T-cell (primary cell): ENCODE measurements at regions not wholly inside any gene's neighbourhood (a gene's known extent, or its start where the extent isn't known, plus 50 kb on each side); places are given as distances from the start of the nearest gene placed in this dataset.

Source experiments
- ATAC-seq, 4 experiments: fragments of 200-7000 bp in 3 of 4; fragments of 150-1000 bp in 1 of 4; cut with Tn5 transposase; replicated peaks in 1 of 4; 1 replicate in 3 of 4; 2 replicates in 1 of 4; pipeline ENCODE4 v1.10.0; 2021; ENCODE audit warnings: moderate library complexity in 3 of 4, mild to moderate bottlenecking in 2 of 4, moderate number of reproducible peaks in 1 of 4
- CTCF ChIA-PET, 2 donors: fragments of 300-600 bp; sonication (Branson Sonifier 250); formaldehyde crosslinking; loops; one replicate each; lab custom pipeline; 2022; ENCODE audit warnings: antibody characterized with exemption in 2 of 2; lab: Charles Lee
- POLR2A ChIA-PET, 2 donors: fragments of 300-600 bp; sonication (Branson Sonifier 250); formaldehyde crosslinking; loops; one replicate each; lab custom pipeline; 2022; ENCODE audit warnings: antibody characterized with exemption in 2 of 2; lab: Charles Lee
- DNase-seq, 35 experiments: peaks; one replicate each; pipeline versions ENCODE4 v3.0.0 to v3.0.0-alpha.2; 2013 to 2023
- H3K27ac ChIP-seq: one replicate; pipeline ENCODE4 v1.5.1; 2013; ENCODE audit warnings: low read length
- H3K27me3 ChIP-seq, 2 experiments: replicated peaks in 1 of 2; 1 replicate in 1 of 2; 2 replicates in 1 of 2; pipeline versions ENCODE4 v1.6.1 to v1.7.0; 2013; ENCODE audit warnings: low read length in 1 of 2, mixed read lengths in 1 of 2; ENCODE audit not compliant: control insufficient read depth in 2 of 2, insufficient read depth in 2 of 2; ENCODE audit errors: extremely low read depth in 1 of 2
- H3K36me3 ChIP-seq, 2 donors: 1 replicate in 1 of 2; 2 replicates in 1 of 2; pipeline versions ENCODE4 v1.6.1 to v1.7.0; 2013; ENCODE audit warnings: low read length in 1 of 2; ENCODE audit not compliant: control insufficient read depth in 2 of 2, insufficient read depth in 1 of 2; ENCODE audit errors: extremely low read depth in 1 of 2
- H3K4me1 ChIP-seq, 2 experiments: 1 replicate in 1 of 2; 2 replicates in 1 of 2; pipeline versions ENCODE4 v1.6.1 to v1.7.0; 2013; ENCODE audit warnings: low read length in 2 of 2, mixed read lengths in 1 of 2; ENCODE audit not compliant: insufficient read depth in 2 of 2, control insufficient read depth in 1 of 2; ENCODE audit errors: extremely low read depth in 1 of 2
- H3K4me3 ChIP-seq, 2 donors: 1 replicate in 1 of 2; 2 replicates in 1 of 2; pipeline versions ENCODE4 v1.5.1 to v1.7.0; 2013; ENCODE audit warnings: mild to moderate bottlenecking in 2 of 2, low read length in 1 of 2, moderate library complexity in 1 of 2; ENCODE audit not compliant: control insufficient read depth in 1 of 2; ENCODE audit errors: extremely low read depth in 1 of 2
- H3K9me3 ChIP-seq: 2 replicates; pipeline ENCODE4 v1.7.0; 2013
- H3K27ac Mint-ChIP-seq, 2 donors: one replicate each; pipeline ENCODE4 v1.8.0; 2020 to 2021; ENCODE audit warnings: mild to moderate bottlenecking in 2 of 2, mixed read lengths in 2 of 2
- H3K27me3 Mint-ChIP-seq, 2 donors: one replicate each; pipeline ENCODE4 v1.8.0; 2021 to 2022; ENCODE audit warnings: mixed read lengths in 2 of 2
- H3K36me3 Mint-ChIP-seq: one replicate; pipeline ENCODE4 v1.8.0; 2021; ENCODE audit warnings: mixed read lengths
- H3K4me1 Mint-ChIP-seq, 3 donors: one replicate each; pipeline ENCODE4 v1.8.0; 2020 to 2022; ENCODE audit warnings: mixed read lengths in 3 of 3, mild to moderate bottlenecking in 1 of 3
- H3K4me3 Mint-ChIP-seq, 3 donors: one replicate each; pipeline ENCODE4 v1.8.0; 2020 to 2022; ENCODE audit warnings: mild to moderate bottlenecking in 3 of 3, mixed read lengths in 3 of 3, moderate library complexity in 3 of 3
- H3K9me3 Mint-ChIP-seq, 3 donors: one replicate each; pipeline ENCODE4 v1.8.0; 2020 to 2022; ENCODE audit warnings: mixed read lengths in 3 of 3
- WGBS: methylation state at CpG from one replicate; pipeline ENCODE4 v1.1.5; 2013; ENCODE audit warnings: missing lambda C conversion rate; ENCODE audit not compliant: insufficient coverage; 5-methylcytosine and 5-hydroxymethylcytosine counted together

DNA sequence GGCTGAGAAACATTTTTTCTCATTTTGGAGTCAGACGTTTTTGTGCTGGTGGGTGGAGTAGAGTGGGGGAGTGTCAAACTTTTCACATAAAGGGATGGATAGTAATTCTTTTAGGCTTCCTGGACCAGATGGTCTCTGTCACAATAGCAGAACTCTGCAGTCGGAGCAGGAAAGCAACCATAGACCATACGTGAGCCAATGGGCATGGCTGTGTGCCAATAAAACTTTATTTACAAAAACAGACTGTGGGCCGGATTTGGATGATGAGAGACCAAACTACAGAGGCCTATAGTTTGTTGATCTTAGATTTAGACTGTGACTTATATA is 70.8 kb upstream of the SLC22A23 start:
- Histone ChIP-seq H3K27ac (no peak overlapping the region), H3K4me3 (no peak overlapping the region), H3K36me3 (no peaks in the 10 kb centered on the region), H3K9me3 (no peaks in the 10 kb centered on the region), H3K27me3 (peaks cover 0 to 24% of the 10 kb centered on the region in 2 experiments), H3K4me1 (no peaks in the 10 kb centered on the region)
- DNase-seq, result no peak
- 80% methylated on average over 2 of the region's 4 CpGs for WGBS
- Mint-ChIP-seq H3K36me3 (no peaks in the 10 kb centered on the region), H3K9me3 (no peaks in the 10 kb centered on the region), H3K27ac (no peak overlapping the region), H3K4me3 (no peak overlapping the region), H3K27me3 (peaks cover 5 to 15% of the 10 kb centered on the region in 2 donors), H3K4me1 (no peaks in the 10 kb centered on the region)
- ChIA-PET CTCF (no interaction called here), POLR2A (no interaction called here)
- ATAC-seq, result no peak

DNA sequence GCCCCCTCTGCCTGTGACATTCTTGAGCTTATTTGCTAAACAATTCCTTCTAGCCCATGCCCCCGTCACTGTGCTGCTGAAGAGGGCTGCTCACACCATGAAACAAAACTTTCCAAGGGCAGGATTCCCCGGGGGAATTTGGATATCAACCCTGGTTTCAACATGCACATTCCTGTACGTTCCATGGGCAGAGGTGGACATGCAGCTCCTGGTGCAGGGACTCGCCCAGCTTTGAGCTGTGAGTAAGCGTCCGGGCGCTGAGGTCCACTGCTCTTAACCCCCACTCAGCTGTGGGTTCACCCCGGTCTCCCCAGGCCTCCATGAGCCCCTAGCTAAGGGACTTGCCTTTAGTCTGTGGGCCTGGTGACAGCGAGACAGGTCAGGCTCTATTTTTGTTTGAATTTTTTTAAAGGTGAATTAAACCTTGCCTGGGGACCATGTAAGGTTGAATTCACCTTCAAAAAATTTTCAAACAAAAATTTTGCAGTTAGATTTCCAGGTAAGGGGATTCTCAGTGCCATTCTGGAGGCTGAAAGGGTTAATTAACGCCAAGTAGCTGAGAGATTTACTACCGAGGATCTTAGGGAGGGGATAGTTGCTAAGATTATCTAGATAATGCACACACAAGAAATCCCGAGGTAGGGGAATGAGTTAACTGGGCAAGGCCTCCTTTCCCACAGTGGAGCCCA is 70.3 kb upstream of the SLC22A23 start:
- no peak for ATAC-seq
- H3K9me3 Mint-ChIP-seq, result no peaks in the 10 kb centered on the region
- no peak overlapping the region for H3K27ac ChIP-seq
- DNase-seq, result no peak
- H3K27me3 ChIP-seq, result peaks cover 0 to 25% of the 10 kb centered on the region in 2 experiments
- peaks cover 4 to 15% of the 10 kb centered on the region in 2 donors for H3K27me3 Mint-ChIP-seq
- no peaks in the 10 kb centered on the region for H3K36me3 ChIP-seq
- no peaks in the 10 kb centered on the region for H3K4me1 Mint-ChIP-seq
- POLR2A ChIA-PET, result no interaction called here
- 68% methylated on average over 3 of the region's 12 CpGs for WGBS
- H3K9me3 ChIP-seq, result no peaks in the 10 kb centered on the region
- H3K36me3 Mint-ChIP-seq, result no peaks in the 10 kb centered on the region
- no peaks in the 10 kb centered on the region for H3K4me1 ChIP-seq
- H3K4me3 Mint-ChIP-seq, result no peak overlapping the region
- no peak overlapping the region for H3K27ac Mint-ChIP-seq
- no peak overlapping the region for H3K4me3 ChIP-seq
- CTCF ChIA-PET, result interaction anchor here in 1 of 2 donors (0.6 kb wide), 1 partner anchor 1706 kb away, joined by 3 read pairs; no protein-coding TSS in a partner anchor

DNA sequence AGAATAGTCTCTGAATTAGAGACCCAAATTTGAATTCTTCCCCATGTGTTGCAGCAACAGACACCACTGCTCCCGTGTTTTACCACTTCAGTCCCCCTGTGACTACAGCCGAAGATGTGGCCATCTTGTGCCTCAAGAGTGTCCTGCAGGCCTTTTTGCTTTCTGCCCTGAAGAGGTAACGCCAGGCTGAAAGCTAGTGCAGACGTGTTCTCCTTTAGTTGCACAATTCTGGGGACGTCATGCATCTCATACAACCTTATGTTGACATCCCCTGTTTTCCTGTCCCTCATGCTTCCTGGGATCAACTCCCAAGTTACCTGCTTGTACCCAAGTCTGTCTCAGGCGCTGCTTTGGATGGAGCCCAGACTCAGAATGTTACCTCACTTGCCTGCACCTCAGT is 69.1 kb upstream of the SLC22A23 start:
- Mint-ChIP-seq H3K27ac (no peak overlapping the region), H3K4me1 (no peaks in the 10 kb centered on the region), H3K36me3 (no peaks in the 10 kb centered on the region), H3K4me3 (no peak overlapping the region), H3K9me3 (no peaks in the 10 kb centered on the region), H3K27me3 (peaks cover 10 to 17% of the 10 kb centered on the region in 2 donors)
- POLR2A ChIA-PET, result interaction anchor here in 1 of 2 donors (0.5 kb wide), 1 partner anchor 53 kb away, joined by 3 read pairs; no protein-coding TSS in a partner anchor
- no peaks in the 10 kb centered on the region for H3K9me3 ChIP-seq
- no peak overlapping the region for H3K4me3 ChIP-seq
- no peak for DNase-seq
- H3K36me3 ChIP-seq, result no peaks in the 10 kb centered on the region
- no peaks in the 10 kb centered on the region for H3K4me1 ChIP-seq
- WGBS, result 79% methylated on average over 5 of the region's 6 CpGs
- peaks cover 0 to 28% of the 10 kb centered on the region in 2 experiments for H3K27me3 ChIP-seq
- no peak for ATAC-seq
- CTCF ChIA-PET, result no interaction called here
- no peak overlapping the region for H3K27ac ChIP-seq

DNA sequence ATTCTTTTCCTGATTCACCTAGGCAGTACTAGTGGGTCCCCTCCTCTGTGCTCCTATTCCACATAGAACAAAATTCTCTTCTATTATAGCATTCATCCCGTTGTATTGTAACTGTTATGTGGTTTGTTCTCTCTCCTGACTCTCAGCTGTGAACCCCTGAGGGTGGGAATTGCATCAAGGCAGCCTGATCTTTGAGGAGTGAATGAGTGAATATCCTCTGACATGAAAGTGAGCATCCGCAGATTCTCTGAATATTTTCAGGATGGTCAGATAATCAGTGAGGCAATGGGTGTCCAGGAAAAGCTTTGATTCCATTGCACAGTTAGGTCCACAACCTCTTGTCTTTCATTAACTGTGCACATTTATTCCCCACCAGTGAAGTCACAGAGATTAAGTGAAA is 67.6 kb upstream of the SLC22A23 start:
- Histone ChIP-seq H3K4me3 (no peak overlapping the region), H3K27ac (no peak overlapping the region), H3K9me3 (no peaks in the 10 kb centered on the region), H3K36me3 (no peaks in the 10 kb centered on the region), H3K27me3 (peaks cover 0 to 35% of the 10 kb centered on the region in 2 experiments), H3K4me1 (no peaks in the 10 kb centered on the region)
- Mint-ChIP-seq H3K36me3 (no peaks in the 10 kb centered on the region), H3K27ac (no peak overlapping the region), H3K9me3 (no peaks in the 10 kb centered on the region), H3K4me3 (no peak overlapping the region), H3K4me1 (no peaks in the 10 kb centered on the region), H3K27me3 (peaks cover 16 to 23% of the 10 kb centered on the region in 2 donors)
- POLR2A ChIA-PET, result no interaction called here
- CTCF ChIA-PET, result no interaction called here
- no peak for DNase-seq
- WGBS, result no CpG with 5 or more reads among the region's 2 CpGs
- ATAC-seq, result no peak

DNA sequence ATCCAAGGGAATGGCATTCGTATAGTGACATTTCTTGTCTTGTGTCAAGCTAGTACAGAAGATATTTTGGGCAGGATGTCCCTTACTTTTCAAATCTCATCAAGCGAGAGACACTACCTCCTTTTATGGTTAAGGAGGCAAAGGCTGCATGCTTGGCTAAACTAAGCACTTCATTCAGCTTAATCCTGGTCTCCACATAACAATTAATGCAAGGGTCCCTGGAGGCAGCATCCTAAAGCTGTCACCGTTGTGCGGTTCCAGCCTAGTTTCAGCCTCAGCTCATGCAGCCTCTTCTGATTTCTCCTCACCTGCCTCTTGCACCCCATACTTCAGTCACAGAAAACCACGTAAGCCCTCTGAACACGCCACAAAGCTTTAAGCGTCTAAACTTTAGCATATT is 67.1 kb upstream of the SLC22A23 start:
- Histone ChIP-seq H3K4me3 (no peak overlapping the region), H3K36me3 (no peaks in the 10 kb centered on the region), H3K27ac (no peak overlapping the region), H3K9me3 (no peaks in the 10 kb centered on the region), H3K4me1 (no peaks in the 10 kb centered on the region), H3K27me3 (peaks cover 0 to 35% of the 10 kb centered on the region in 2 experiments)
- ATAC-seq (no peak), DNase-seq (no peak)
- no peaks in the 10 kb centered on the region for H3K4me1 Mint-ChIP-seq
- ChIA-PET CTCF (no interaction called here), POLR2A (no interaction called here)
- 78% methylated on average over 6 of the region's 7 CpGs for WGBS
- H3K27me3 Mint-ChIP-seq, result peaks cover 16 to 18% of the 10 kb centered on the region in 2 donors
- no peak overlapping the region for H3K27ac Mint-ChIP-seq
- no peaks in the 10 kb centered on the region for H3K9me3 Mint-ChIP-seq
- no peaks in the 10 kb centered on the region for H3K36me3 Mint-ChIP-seq
- H3K4me3 Mint-ChIP-seq, result no peak overlapping the region

DNA sequence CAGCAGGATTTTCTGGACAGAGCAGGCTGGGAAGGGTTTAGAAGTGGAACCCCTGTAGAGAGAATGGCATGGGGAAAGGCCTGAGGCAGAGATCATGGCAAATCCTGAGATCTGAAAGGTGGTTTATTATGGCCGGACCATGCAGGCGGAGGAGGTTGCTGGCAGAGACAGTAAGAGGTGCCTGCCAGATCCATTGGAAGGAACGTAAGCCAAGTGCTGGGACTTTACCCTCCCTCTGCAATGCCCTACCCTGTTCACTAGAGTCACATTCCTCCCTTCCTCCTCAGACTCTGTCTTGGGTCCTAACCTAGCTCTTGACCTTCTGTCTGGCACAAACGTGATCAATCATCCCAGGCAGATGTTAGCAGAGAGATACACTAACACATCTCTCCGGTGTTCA is 66.4 kb upstream of the SLC22A23 start:
- Mint-ChIP-seq H3K4me3 (no peak overlapping the region), H3K4me1 (no peaks in the 10 kb centered on the region), H3K27ac (no peak overlapping the region), H3K36me3 (no peaks in the 10 kb centered on the region), H3K9me3 (no peaks in the 10 kb centered on the region), H3K27me3 (peaks cover 17% of the 10 kb centered on the region in 2 donors)
- WGBS, result 83% methylated on average over 4 of the region's 5 CpGs
- POLR2A ChIA-PET, result no interaction called here
- Histone ChIP-seq H3K27me3 (peaks cover 0 to 39% of the 10 kb centered on the region in 2 experiments), H3K27ac (no peak overlapping the region), H3K36me3 (no peaks in the 10 kb centered on the region), H3K4me1 (no peaks in the 10 kb centered on the region), H3K4me3 (no peak overlapping the region), H3K9me3 (no peaks in the 10 kb centered on the region)
- DNase-seq (no peak), ATAC-seq (no peak)
- CTCF ChIA-PET, result no interaction called here
